Omental fat pad (tissue), 3 donors: ENCODE measurements at regions not wholly inside any gene's neighbourhood (a gene's known extent, or its start where the extent isn't known, plus 50 kb on each side); places are given as distances from the start of the nearest gene placed in this dataset.

ENCODE experiments used
- ATAC-seq: fragments of 150-250 bp; one replicate; pipeline ENCODE4 v1.9.1; 2016; ENCODE audit warnings: mild to moderate bottlenecking, moderate library complexity; ENCODE audit not compliant: low FRiP score
- DNase-seq: peaks from one replicate; pipeline ENCODE4 v3.0.0-alpha.2; 2019; ENCODE audit warnings: low spot score
- CTCF ChIP-seq, 3 donors: fragments of 450-650 bp; IDR thresholded peaks; one replicate each; pipeline ENCODE4 v1.5.1; 2016 to 2017; ENCODE audit warnings: antibody characterized with exemption in 3 of 3, mild to moderate bottlenecking in 3 of 3, moderate library complexity in 2 of 3

- ATAC-seq (no peak), DNase-seq (no peak)
- TF ChIP-seq CTCF (IDR thresholded peaks at IDR 0.05), result no peak
Observed at GRCh38 chr1:47579809-47580208, 142.0 kb downstream of the FOXD2 start.

GRCh38 chr1:47580451-47580995, 142.7 kb downstream of the FOXD2 start:
- ATAC-seq (no peak), DNase-seq (no peak)
- TF ChIP-seq CTCF (IDR thresholded peaks at IDR 0.05), result no peak

- TF ChIP-seq CTCF (IDR thresholded peaks at IDR 0.05), result no peak
- ATAC-seq (no peak), DNase-seq (no peak)
Observed at GRCh38 chr1:47582891-47583608, 145.2 kb downstream of the FOXD2 start.

- ATAC-seq (no peak), DNase-seq (no peak)
- TF ChIP-seq CTCF (IDR thresholded peaks at IDR 0.05), result no peak
Observed at GRCh38 chr1:47584249-47584648, 146.4 kb downstream of the FOXD2 start.

GRCh38 chr1:47585141-47585902, 147.5 kb downstream of the FOXD2 start:
- no peak for ATAC-seq
- no peak for TF ChIP-seq CTCF (IDR thresholded peaks at IDR 0.05)
- no peak for DNase-seq

GRCh38 chr1:47587891-47588582, 150.2 kb downstream of the FOXD2 start:
- ATAC-seq (no peak), DNase-seq (no peak)

More at GRCh38 chr1:47587891-47588582, 150.2 kb downstream of the FOXD2 start:
- TF ChIP-seq CTCF (IDR thresholded peaks at IDR 0.05), result no peak
